CD4-positive, alpha-beta T cell (primary cell): ENCODE measurements at regions not wholly inside any gene's neighbourhood (a gene's known extent, or its start where the extent isn't known, plus 50 kb on each side); places are given as distances from the start of the nearest gene placed in this dataset.

Experiments used
- ATAC-seq: fragments of 200-7000 bp; cut with Tn5 transposase; one replicate; pipeline ENCODE4 v1.10.0; 2022; ENCODE audit warnings: mild to moderate bottlenecking; ENCODE audit not compliant: poor library complexity
- CTCF ChIA-PET: fragments of 350-600 bp; sonication (Branson Sonifier 250); formaldehyde crosslinking; loops from one replicate; lab custom pipeline; 2021; ENCODE audit warnings: antibody characterized with exemption, inconsistent platforms; lab: Charles Lee
- POLR2A ChIA-PET: fragments of 350-600 bp; sonication (Branson Sonifier 250); formaldehyde crosslinking; loops from one replicate; lab custom pipeline; 2021; ENCODE audit warnings: antibody characterized with exemption, inconsistent platforms; lab: Charles Lee
- DNase-seq, 14 experiments: peaks; one replicate each; pipeline ENCODE4 v3.0.0-alpha.2; 2013 to 2020; ENCODE audit warnings: mixed read lengths in 2 of 14
- H3K27ac ChIP-seq, 2 donors: one replicate each; pipeline versions ENCODE4 v1.5.1 to v1.7.0; 2013; ENCODE audit warnings: low read length in 2 of 2, low read depth in 1 of 2, mild to moderate bottlenecking in 1 of 2
- H3K27me3 ChIP-seq, 2 experiments: 1 replicate in 1 of 2; 2 replicates in 1 of 2; pipeline versions ENCODE4 v1.6.1 to v1.7.0; 2013; ENCODE audit warnings: low read length in 2 of 2, control low read depth in 1 of 2, mild to moderate bottlenecking in 1 of 2, moderate library complexity in 1 of 2; ENCODE audit not compliant: insufficient read depth in 2 of 2, control insufficient read depth in 1 of 2
- H3K36me3 ChIP-seq: one replicate; pipeline ENCODE4 v1.6.1; 2013; ENCODE audit warnings: low read length, control low read depth; ENCODE audit not compliant: insufficient read depth
- H3K4me1 ChIP-seq: one replicate; pipeline ENCODE4 v1.6.1; 2013; ENCODE audit warnings: low read length, control low read depth; ENCODE audit not compliant: insufficient read depth
- H3K4me3 ChIP-seq: one replicate; pipeline ENCODE4 v1.5.1; 2013; ENCODE audit warnings: mild to moderate bottlenecking, low read length, moderate library complexity
- H3K9me3 ChIP-seq, 2 experiments: 1 replicate in 1 of 2; 2 replicates in 1 of 2; pipeline versions ENCODE4 v1.6.1 to v1.7.0; 2013; ENCODE audit warnings: low read length in 2 of 2, mild to moderate bottlenecking in 2 of 2, control low read depth in 1 of 2, moderate library complexity in 1 of 2; ENCODE audit not compliant: control insufficient read depth in 1 of 2, insufficient read depth in 1 of 2
- H3K27ac Mint-ChIP-seq: one replicate; pipeline ENCODE4 v1.8.0; 2020; ENCODE audit warnings: mixed read lengths
- H3K27me3 Mint-ChIP-seq: one replicate; pipeline ENCODE4 v1.8.0; 2021; ENCODE audit warnings: mixed read lengths
- H3K36me3 Mint-ChIP-seq: one replicate; pipeline ENCODE4 v1.8.0; 2021; ENCODE audit warnings: low read depth, mixed read lengths
- H3K4me1 Mint-ChIP-seq: one replicate; pipeline ENCODE4 v1.8.0; 2021; ENCODE audit warnings: low read depth, mixed read lengths
- H3K4me3 Mint-ChIP-seq: one replicate; pipeline ENCODE4 v1.8.0; 2020; ENCODE audit warnings: mild to moderate bottlenecking, mixed read lengths
- H3K9me3 Mint-ChIP-seq: one replicate; pipeline ENCODE4 v1.8.0; 2020; ENCODE audit warnings: mixed read lengths
- intact Hi-C, 2 experiments: fragments of 100-400 bp; cut with DNase I in 1 of 2; cut with micrococcal nuclease in 1 of 2; formaldehyde crosslinking; loops; one replicate each; pipeline versions ENCODE4 v1.15.1 to v1.9.0; 2023 to 2025; cut with DNase I, micrococcal nuclease
- TF ChIP-seq, protein P1 (sequence below): fragments of 200-600 bp; IDR thresholded peaks from one replicate; pipeline ENCODE4 v1.8.0; 2022; ENCODE audit warnings: antibody characterized with exemption, mild to moderate bottlenecking

DNA sequence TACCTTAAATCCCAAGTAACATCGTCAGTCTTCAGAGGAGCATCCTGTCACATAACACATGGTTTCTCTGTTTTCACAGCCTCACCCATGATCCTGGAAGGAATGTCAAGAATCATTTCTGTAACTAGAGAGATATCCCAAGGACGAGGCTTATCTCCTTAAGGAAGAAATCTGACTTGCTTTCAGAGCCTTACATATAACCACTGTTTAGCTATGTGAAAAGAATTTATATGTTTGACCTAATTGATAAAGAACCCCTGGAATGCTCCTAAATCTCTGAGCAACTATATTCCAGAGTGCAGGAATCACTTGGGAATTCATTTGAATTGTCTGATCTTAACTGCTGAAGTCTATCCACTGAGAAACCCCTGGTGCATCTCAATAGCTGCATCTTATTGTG lies 243.1 kb downstream of the ALDH8A1 start:
- Mint-ChIP-seq H3K27ac (no peak overlapping the region), H3K9me3 (no peaks in the 10 kb centered on the region), H3K4me3 (no peak overlapping the region), H3K4me1 (no peaks in the 10 kb centered on the region), H3K27me3 (peaks cover 25% of the 10 kb centered on the region), H3K36me3 (no peaks in the 10 kb centered on the region)
- H3K4me3 ChIP-seq, result no peak overlapping the region
- no peaks in the 10 kb centered on the region for H3K4me1 ChIP-seq
- H3K9me3 ChIP-seq, result no peaks in the 10 kb centered on the region
- ChIA-PET POLR2A (no interaction called here), CTCF (no interaction called here)
- DNase-seq (no peak), ATAC-seq (no peak)
- peaks cover 0 to 2% of the 10 kb centered on the region in 2 experiments for H3K27me3 ChIP-seq
- H3K36me3 ChIP-seq, result no peaks in the 10 kb centered on the region
- no peak overlapping the region for H3K27ac ChIP-seq
- TF ChIP-seq, protein P1, sequence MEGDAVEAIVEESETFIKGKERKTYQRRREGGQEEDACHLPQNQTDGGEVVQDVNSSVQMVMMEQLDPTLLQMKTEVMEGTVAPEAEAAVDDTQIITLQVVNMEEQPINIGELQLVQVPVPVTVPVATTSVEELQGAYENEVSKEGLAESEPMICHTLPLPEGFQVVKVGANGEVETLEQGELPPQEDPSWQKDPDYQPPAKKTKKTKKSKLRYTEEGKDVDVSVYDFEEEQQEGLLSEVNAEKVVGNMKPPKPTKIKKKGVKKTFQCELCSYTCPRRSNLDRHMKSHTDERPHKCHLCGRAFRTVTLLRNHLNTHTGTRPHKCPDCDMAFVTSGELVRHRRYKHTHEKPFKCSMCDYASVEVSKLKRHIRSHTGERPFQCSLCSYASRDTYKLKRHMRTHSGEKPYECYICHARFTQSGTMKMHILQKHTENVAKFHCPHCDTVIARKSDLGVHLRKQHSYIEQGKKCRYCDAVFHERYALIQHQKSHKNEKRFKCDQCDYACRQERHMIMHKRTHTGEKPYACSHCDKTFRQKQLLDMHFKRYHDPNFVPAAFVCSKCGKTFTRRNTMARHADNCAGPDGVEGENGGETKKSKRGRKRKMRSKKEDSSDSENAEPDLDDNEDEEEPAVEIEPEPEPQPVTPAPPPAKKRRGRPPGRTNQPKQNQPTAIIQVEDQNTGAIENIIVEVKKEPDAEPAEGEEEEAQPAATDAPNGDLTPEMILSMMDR, result no peak
- intact Hi-C loops, result no loop called here

DNA sequence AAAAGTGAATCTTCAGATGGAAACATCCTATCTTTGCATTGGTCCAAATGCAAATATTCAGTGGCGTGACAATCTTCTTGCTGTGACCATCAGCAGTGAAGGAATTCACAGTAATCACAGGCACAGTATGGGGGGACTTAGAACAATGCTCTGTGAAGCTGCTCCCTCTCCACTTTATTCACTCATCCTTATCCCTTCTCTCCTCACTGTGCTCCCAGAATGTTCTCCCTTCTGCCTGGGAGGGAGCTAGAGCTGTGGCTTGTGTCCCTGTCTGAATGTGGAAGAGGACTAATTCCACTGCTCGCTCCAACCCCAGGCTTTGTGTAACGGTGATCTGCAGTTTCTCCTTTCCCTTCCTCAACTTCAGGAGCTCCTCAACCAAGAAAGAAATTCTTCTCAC lies 243.7 kb downstream of the ALDH8A1 start:
- Histone ChIP-seq H3K9me3 (no peaks in the 10 kb centered on the region), H3K27me3 (peaks cover 0 to 5% of the 10 kb centered on the region in 2 experiments), H3K4me1 (no peaks in the 10 kb centered on the region), H3K4me3 (no peak overlapping the region), H3K36me3 (no peaks in the 10 kb centered on the region), H3K27ac (no peak overlapping the region)
- H3K4me3 Mint-ChIP-seq, result no peak overlapping the region
- DNase-seq, result no peak
- H3K4me1 Mint-ChIP-seq, result no peaks in the 10 kb centered on the region
- POLR2A ChIA-PET, result no interaction called here
- no peaks in the 10 kb centered on the region for H3K9me3 Mint-ChIP-seq
- TF ChIP-seq, protein P1, result no peak
- no peak for ATAC-seq
- H3K27ac Mint-ChIP-seq, result no peak overlapping the region
- intact Hi-C loops, result no loop called here
- H3K27me3 Mint-ChIP-seq, result peaks cover 26% of the 10 kb centered on the region
- CTCF ChIA-PET, result no interaction called here
- no peaks in the 10 kb centered on the region for H3K36me3 Mint-ChIP-seq

DNA sequence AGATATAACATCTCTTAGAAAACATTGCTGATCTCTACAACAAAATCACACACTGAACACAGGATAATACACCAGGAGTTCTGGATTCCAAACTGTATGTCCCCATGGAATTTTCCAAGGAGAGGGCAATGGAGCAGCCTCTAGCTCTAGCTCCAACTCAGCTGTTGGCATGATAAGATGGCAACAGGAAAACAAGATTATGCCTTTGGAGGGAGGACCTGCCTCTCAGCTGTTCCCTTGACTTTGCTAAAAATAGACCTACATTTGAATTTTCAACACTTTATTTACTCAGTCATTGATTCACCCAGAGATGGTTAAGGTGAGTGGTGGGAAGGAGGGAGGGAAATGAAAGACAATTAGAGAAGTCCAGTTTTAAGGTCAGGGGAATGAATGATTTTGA lies 246.7 kb downstream of the ALDH8A1 start:
- no peak overlapping the region for H3K4me3 Mint-ChIP-seq
- peaks cover 0 to 4% of the 10 kb centered on the region in 2 experiments for H3K27me3 ChIP-seq
- POLR2A ChIA-PET, result no interaction called here
- H3K36me3 Mint-ChIP-seq, result no peaks in the 10 kb centered on the region
- TF ChIP-seq, protein P1, result no peak
- no peaks in the 10 kb centered on the region for H3K9me3 Mint-ChIP-seq
- intact Hi-C loops, result no loop called here
- no peak overlapping the region for H3K27ac ChIP-seq
- no peaks in the 10 kb centered on the region for H3K9me3 ChIP-seq
- no peak overlapping the region for H3K4me3 ChIP-seq
- H3K4me1 ChIP-seq, result no peaks in the 10 kb centered on the region
- CTCF ChIA-PET, result no interaction called here
- H3K27me3 Mint-ChIP-seq, result peaks cover 32% of the 10 kb centered on the region
- ATAC-seq (no peak), DNase-seq (no peak)
- no peaks in the 10 kb centered on the region for H3K36me3 ChIP-seq
- no peaks in the 10 kb centered on the region for H3K4me1 Mint-ChIP-seq
- no peak overlapping the region for H3K27ac Mint-ChIP-seq
